Upper lobe of left lung (tissue), 6 donors: ENCODE measurements at regions not wholly inside any gene's neighbourhood (a gene's known extent, or its start where the extent isn't known, plus 50 kb on each side); places are given as distances from the start of the nearest gene placed in this dataset.

ENCODE experiments used
- ATAC-seq, 2 donors: fragments of 200-7000 bp; cut with Tn5 transposase; one replicate each; pipeline ENCODE4 v1.9.1; 2022; ENCODE audit warnings: mild to moderate bottlenecking in 2 of 2, moderate library complexity in 2 of 2; ENCODE audit not compliant: low FRiP score in 2 of 2
- DNase-seq, 2 donors: peaks; one replicate each; pipeline ENCODE4 v3.0.0-alpha.2; 2019 to 2020
- H3K27ac ChIP-seq, 4 donors: fragments of 200-600 bp; sonication (generic); one replicate each; pipeline ENCODE4 v1.5.1; 2016 to 2019
- H3K27me3 ChIP-seq, 4 donors: fragments of 200-600 bp; sonication (generic); one replicate each; pipeline ENCODE4 v1.5.1; 2017 to 2019
- H3K36me3 ChIP-seq, 4 donors: fragments of 200-600 bp; sonication (generic); one replicate each; pipeline ENCODE4 v1.5.1; 2016 to 2019
- H3K4me1 ChIP-seq, 4 donors: fragments of 200-600 bp; sonication (generic); one replicate each; pipeline ENCODE4 v1.5.1; 2018 to 2019
- H3K4me3 ChIP-seq, 4 donors: fragments of 200-600 bp; sonication (generic); one replicate each; pipeline ENCODE4 v1.5.1; 2017 to 2019; ENCODE audit warnings: mild to moderate bottlenecking in 2 of 4, moderate library complexity in 1 of 4
- H3K9me3 ChIP-seq, 4 donors: fragments of 200-600 bp; sonication (generic); one replicate each; pipeline ENCODE4 v1.5.1; 2018 to 2019
- EP300 ChIP-seq, 4 donors: sonication (generic); formaldehyde crosslinking; IDR thresholded peaks; one replicate each; pipeline ENCODE4 v1.5.1; 2017; ENCODE audit warnings: antibody characterized with exemption in 4 of 4, control low read depth in 2 of 4
- POLR2A ChIP-seq, 4 donors: fragments of 450-650 bp; IDR thresholded peaks; one replicate each; pipeline ENCODE4 v1.5.1; 2016 to 2017; ENCODE audit warnings: antibody characterized with exemption in 4 of 4, mild to moderate bottlenecking in 2 of 4
- POLR2AphosphoS5 ChIP-seq, 2 donors: sonication (generic); formaldehyde crosslinking; IDR thresholded peaks; one replicate each; pipeline ENCODE4 v1.5.1; 2017; ENCODE audit warnings: antibody characterized with exemption in 2 of 2
- WGBS, 2 donors: methylation state at CpG; one replicate each; pipeline ENCODE4 v1.1.5; 2017 to 2018; 5-methylcytosine and 5-hydroxymethylcytosine counted together
- TF ChIP-seq, protein P1 (sequence below), 6 experiments: fragments of 450-650 bp in 4 of 6; fragments of 200-600 bp in 2 of 6; sonication (generic) in 2 of 6; IDR thresholded peaks; one replicate each; pipeline ENCODE4 v1.5.1; 2016 to 2019; ENCODE audit warnings: antibody characterized with exemption in 6 of 6
- donor health status: DM: no; HTN: no; CAD: no; lungs with moderate emphysema.
- donor health status: DM: no; HTN: yes; CAD: no; lungs with severe emphysema.

DNA sequence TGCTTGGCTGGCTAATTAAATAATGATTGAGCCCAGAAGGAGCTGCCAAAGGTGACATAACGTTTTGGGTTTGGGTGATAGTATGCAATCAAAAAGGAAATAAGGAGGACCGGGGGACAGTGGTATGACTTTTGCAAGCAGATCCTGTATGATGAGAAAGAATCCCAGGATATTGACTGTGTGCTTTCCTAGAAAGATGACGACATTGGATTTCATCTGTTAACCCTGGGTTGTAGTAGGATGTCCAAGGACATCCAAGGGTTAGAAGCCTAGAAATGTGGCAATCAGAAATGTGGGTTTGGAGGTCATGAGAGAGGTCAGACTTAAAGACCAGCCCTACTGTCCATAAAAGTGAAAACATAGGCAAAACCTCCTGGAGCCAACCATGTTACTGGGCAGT lies 50.3 kb upstream of the HMHB1 start:
- TF ChIP-seq POLR2AphosphoS5 (IDR thresholded peaks at IDR 0.05) (no peak), EP300 (IDR thresholded peaks at IDR 0.05) (no peak), POLR2A (IDR thresholded peaks at IDR 0.05) (no peak)
- TF ChIP-seq, protein P1, sequence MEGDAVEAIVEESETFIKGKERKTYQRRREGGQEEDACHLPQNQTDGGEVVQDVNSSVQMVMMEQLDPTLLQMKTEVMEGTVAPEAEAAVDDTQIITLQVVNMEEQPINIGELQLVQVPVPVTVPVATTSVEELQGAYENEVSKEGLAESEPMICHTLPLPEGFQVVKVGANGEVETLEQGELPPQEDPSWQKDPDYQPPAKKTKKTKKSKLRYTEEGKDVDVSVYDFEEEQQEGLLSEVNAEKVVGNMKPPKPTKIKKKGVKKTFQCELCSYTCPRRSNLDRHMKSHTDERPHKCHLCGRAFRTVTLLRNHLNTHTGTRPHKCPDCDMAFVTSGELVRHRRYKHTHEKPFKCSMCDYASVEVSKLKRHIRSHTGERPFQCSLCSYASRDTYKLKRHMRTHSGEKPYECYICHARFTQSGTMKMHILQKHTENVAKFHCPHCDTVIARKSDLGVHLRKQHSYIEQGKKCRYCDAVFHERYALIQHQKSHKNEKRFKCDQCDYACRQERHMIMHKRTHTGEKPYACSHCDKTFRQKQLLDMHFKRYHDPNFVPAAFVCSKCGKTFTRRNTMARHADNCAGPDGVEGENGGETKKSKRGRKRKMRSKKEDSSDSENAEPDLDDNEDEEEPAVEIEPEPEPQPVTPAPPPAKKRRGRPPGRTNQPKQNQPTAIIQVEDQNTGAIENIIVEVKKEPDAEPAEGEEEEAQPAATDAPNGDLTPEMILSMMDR (IDR thresholded peaks at IDR 0.05), result no peak
- H3K27me3 ChIP-seq, result no peaks in the 10 kb centered on the region
- DNase-seq, result no peak
- H3K36me3 ChIP-seq, result no peaks in the 10 kb centered on the region
- H3K27ac ChIP-seq, result no peak overlapping the region
- H3K9me3 ChIP-seq, result no peaks in the 10 kb centered on the region
- ATAC-seq, result no peak
- WGBS, 2 donors, result 72 to 73% methylated on average over 3 of the region's 3 CpGs
- H3K4me1 ChIP-seq, result no peaks in the 10 kb centered on the region
- no peak overlapping the region for H3K4me3 ChIP-seq

DNA sequence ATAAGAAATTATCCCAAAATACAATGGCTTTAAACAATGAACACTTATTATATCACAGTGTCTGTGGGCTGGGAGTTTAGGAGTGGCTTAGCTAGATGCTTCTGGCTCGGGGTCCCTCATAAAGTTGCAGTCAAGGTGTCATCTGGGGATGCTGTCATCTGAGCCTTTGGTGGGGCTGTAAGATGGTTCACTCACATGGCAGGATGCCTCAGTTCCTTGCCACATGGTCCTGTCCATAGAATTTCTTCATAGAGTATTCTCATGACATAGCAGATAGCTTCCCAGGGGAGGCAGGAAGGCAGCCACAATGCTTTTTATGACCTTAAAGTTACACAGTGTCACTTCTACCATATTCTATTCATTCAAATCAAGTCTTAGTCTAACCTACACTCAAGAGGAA lies 51.2 kb upstream of the HMHB1 start:
- DNase-seq (no peak), ATAC-seq (no peak)
- Histone ChIP-seq H3K27ac (no peak overlapping the region), H3K27me3 (no peaks in the 10 kb centered on the region), H3K4me3 (no peak overlapping the region), H3K9me3 (no peaks in the 10 kb centered on the region), H3K36me3 (no peaks in the 10 kb centered on the region), H3K4me1 (no peaks in the 10 kb centered on the region)
- WGBS, 2 donors, result 97 to 100% methylated on average over 1 of the region's 1 CpG
- TF ChIP-seq EP300 (IDR thresholded peaks at IDR 0.05) (no peak), POLR2A (IDR thresholded peaks at IDR 0.05) (no peak), POLR2AphosphoS5 (IDR thresholded peaks at IDR 0.05) (no peak)
- TF ChIP-seq, protein P1 (IDR thresholded peaks at IDR 0.05), result no peak

DNA sequence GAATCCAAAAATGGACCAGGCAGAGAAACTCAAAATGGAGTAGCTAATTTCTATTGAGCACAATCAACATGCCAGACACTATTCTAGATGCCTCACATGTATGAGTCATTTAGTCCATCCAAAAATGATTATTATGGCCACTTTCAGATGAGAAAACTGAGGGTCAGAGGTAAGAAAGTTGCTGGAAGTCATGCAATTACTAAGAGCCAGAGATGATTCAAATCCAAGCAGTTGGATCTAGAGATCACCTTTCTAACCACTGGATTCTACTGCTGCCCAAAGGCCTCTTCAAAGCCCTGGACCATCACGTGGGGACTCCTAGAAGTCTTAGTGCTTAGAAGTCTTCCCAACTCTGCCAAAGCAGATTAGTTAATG lies 51.8 kb upstream of the HMHB1 start:
- Histone ChIP-seq H3K9me3 (no peaks in the 10 kb centered on the region), H3K4me3 (no peak overlapping the region), H3K27me3 (no peaks in the 10 kb centered on the region), H3K27ac (no peak overlapping the region), H3K4me1 (no peaks in the 10 kb centered on the region), H3K36me3 (no peaks in the 10 kb centered on the region)
- DNase-seq (no peak), ATAC-seq (no peak)
- 80 to 92% methylated on average over 1 of the region's 1 CpG for WGBS, 2 donors
- TF ChIP-seq POLR2AphosphoS5 (IDR thresholded peaks at IDR 0.05) (no peak), POLR2A (IDR thresholded peaks at IDR 0.05) (no peak), EP300 (IDR thresholded peaks at IDR 0.05) (no peak)
- TF ChIP-seq, protein P1 (IDR thresholded peaks at IDR 0.05), result no peak

DNA sequence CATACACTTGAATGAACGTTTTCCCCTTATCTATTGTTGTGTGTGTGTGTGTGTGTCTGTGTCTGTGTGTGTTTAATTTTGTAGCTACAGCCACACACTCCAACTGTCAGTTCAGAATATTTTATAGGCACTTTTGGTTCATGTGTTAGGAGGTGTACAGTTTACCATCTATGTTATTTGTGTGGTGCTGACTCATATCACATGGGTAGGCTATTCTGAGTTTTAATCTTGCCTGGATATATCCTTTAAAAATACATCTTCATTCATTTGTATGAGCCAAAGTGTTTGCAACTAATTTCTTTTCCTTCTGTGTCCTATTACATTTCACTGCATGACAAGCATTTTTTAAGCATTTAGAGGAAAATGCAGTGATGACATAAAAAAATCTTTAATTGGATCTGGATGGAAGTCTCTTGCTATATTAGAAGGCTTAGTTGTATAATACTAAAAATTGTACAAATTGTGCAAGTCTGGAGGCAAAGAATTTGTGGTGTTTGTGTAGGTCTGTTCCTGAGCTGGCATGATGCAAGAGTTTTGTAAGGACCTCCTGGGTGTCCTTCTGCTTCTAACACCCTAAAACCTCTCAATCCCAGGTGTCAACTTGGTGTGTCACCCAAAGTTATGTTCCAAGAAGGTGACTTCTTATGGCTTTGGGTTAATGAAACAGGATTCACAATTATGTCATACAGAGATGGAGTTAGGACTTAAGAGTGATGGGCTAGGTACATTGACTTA lies 52.4 kb upstream of the HMHB1 start:
- no peak for DNase-seq
- H3K4me3 ChIP-seq, result no peak overlapping the region
- H3K4me1 ChIP-seq, result no peaks in the 10 kb centered on the region
- no peaks in the 10 kb centered on the region for H3K36me3 ChIP-seq
- TF ChIP-seq POLR2A (IDR thresholded peaks at IDR 0.05) (no peak), POLR2AphosphoS5 (IDR thresholded peaks at IDR 0.05) (no peak), EP300 (IDR thresholded peaks at IDR 0.05) (no peak)
- TF ChIP-seq, protein P1 (IDR thresholded peaks at IDR 0.05), result no peak
- H3K27ac ChIP-seq, result no peak overlapping the region
- 35 to 50% methylated on average over 1 of the region's 1 CpG for WGBS, 2 donors
- ATAC-seq, result no peak
- H3K27me3 ChIP-seq, result no peaks in the 10 kb centered on the region
- H3K9me3 ChIP-seq, result no peaks in the 10 kb centered on the region

DNA sequence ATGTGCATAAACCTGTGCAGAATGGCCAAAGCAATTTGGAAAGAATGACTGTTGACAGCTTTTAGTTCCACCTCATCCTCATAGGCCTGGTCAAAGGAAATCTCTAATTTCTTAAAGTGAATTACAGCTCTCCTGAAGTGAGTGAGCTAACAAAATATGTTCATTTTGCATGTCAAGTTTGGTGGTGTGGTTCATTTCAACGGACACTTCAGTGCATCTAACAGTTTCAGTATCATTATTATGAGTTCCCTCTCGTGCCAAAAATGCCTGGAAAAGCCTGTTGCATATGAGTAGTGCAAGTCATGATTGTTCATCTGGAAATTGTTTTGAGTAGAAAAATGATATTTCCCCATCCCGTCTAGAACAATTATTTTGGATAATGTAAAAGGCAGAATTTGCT lies 53.2 kb upstream of the HMHB1 start:
- ATAC-seq, result peak in 1 of 2 donors; percentile 43

More for the DNA sequence above, 53.2 kb upstream of the HMHB1 start:
- no peak overlapping the region for H3K27ac ChIP-seq
- no peaks in the 10 kb centered on the region for H3K36me3 ChIP-seq
- no peaks in the 10 kb centered on the region for H3K4me1 ChIP-seq
- WGBS, 2 donors, result 62 to 75% methylated on average over 3 of the region's 3 CpGs
- no peaks in the 10 kb centered on the region for H3K9me3 ChIP-seq
- TF ChIP-seq EP300 (IDR thresholded peaks at IDR 0.05), result no peak
- no peak for TF ChIP-seq POLR2A (IDR thresholded peaks at IDR 0.05)
- no peak for TF ChIP-seq POLR2AphosphoS5 (IDR thresholded peaks at IDR 0.05)
- TF ChIP-seq, protein P1 (IDR thresholded peaks at IDR 0.05), result no peak
- no peak overlapping the region for H3K4me3 ChIP-seq
- H3K27me3 ChIP-seq, result no peaks in the 10 kb centered on the region
- DNase-seq, result no peak
